CD4-positive, alpha-beta T cell treated with Interleukin-4 for 4 hours (primary cell): ENCODE measurements at regions not wholly inside any gene's neighbourhood (a gene's known extent, or its start where the extent isn't known, plus 50 kb on each side); places are given as distances from the start of the nearest gene placed in this dataset.

Source experiments
- DNase-seq: peaks from one replicate; pipeline ENCODE4 v3.0.0-alpha.2; 2020

DNA sequence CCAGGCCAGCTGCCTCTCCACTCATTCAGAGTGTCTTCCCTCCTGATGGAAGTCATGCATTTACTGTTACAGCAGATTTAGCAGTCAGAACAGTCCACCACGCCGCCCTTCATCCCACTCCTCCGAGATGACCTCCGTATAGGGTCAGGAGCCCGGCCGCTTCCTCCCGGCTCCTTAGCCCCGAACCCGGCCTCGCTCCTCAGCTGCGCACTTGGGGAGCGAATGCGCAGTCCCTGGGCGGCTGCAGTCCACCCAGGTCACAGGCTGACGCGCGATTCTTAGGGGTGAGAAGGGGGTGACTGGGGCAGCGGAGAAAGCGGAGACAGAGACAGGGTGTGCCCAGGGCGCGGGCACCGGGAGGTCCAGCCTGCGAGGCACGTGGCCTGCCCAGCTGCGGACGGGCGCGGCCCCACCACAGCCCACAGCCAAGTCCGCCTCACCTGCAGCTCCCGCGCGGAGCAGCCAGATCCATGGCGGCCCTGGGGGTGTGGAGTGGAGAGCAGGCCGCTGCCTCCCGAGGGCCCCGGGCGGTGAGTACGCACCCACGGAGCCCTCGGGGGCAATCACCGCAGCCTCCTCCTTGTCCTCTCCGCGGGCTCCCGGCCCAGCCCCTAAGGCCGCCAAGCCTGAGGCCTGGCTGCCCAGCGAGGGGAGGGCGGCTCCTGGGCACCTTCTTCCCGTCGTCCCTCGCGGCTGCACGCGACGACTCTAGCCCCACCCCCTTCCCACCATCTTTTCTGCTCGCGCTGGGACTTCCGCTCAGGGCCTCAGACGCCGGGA lies 286.6 kb downstream of the BRD1 start:
- DNase-seq = no peak

DNA sequence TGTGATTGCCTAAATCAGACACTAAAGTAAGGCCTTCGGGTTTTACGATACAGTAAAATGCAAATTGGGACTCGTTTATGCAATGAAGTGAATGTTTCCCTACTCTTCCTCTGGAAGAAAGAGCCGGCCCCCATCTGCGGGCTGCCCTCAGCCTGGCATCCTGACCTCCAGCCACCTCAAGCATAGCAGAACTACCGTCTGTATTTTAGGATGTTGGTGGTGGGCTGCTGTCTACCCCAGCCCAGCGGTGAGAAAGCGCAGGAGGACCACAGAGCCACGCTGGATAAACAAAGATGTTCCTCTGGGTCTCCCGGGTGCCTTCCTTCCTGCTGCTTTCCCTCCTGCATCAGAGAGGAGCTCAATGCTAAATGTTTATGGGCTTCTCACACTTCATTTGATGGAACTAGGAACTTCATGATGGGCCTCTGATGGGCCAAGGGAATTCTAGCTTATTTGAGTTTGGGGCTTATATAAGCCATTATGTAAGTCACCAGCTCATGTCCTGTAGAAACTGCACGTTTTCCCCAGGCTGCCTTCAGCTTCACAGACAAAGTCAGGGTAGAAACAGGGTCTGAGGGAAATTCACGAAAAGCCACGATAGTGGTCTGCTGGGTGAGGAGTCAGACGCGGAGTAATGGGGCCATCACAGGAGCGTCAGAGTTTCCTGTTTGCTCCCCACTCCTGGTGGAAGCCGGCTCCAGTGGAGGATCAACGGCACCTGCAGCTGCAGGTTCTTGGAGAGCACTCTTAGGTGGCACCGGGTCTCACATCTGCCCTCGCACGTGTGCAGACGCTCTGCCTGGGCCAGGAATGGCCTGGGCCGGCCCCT lies 287.4 kb downstream of the BRD1 start:
- no peak for DNase-seq

DNA sequence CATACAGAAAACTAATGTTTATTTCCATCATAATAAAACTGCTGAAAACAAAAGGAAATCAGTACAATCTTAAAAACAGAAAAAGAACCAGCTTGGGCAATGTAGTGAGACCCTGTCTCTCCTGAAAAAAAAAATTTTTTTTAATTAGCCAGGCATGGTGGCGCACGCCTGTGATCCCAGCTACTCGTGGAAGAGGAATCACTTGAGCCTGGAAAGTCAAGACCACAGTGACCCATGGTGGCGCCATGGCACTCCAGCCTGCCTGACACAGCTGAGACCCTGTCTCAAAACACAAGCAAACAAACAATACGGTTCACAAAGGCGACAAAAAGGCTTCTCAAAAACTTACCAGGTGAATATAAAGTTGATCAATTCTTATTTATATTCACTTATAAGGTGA lies 289.7 kb downstream of the BRD1 start:
- no peak for DNase-seq

DNA sequence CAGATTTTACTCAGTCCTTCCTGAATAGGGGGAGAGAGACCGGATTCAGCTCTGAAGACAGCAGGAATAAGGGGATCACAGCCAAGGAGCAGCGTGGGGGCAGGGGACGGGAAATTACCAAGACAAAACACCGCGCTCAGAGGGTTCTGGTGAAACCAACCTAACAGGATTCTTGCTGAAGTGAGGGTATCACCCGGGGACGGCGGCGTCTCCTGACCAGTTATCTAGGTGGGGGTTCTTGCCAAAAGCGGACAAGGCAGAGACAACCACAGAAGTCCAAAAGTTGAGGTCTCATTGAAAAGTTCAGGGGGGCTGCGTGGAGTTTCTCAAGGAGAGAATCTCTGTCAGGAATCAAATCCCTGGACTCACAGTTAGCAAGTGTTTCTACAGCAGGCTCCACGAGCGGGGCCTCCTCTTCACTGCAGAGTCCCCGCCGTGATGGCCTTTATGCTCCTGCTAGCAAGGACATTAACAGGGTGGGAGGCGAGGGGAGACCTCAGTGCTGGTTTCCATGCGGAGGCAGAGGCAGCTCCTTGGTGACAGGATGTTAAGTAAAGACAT lies 291.0 kb downstream of the BRD1 start:
- DNase-seq = no peak

DNA sequence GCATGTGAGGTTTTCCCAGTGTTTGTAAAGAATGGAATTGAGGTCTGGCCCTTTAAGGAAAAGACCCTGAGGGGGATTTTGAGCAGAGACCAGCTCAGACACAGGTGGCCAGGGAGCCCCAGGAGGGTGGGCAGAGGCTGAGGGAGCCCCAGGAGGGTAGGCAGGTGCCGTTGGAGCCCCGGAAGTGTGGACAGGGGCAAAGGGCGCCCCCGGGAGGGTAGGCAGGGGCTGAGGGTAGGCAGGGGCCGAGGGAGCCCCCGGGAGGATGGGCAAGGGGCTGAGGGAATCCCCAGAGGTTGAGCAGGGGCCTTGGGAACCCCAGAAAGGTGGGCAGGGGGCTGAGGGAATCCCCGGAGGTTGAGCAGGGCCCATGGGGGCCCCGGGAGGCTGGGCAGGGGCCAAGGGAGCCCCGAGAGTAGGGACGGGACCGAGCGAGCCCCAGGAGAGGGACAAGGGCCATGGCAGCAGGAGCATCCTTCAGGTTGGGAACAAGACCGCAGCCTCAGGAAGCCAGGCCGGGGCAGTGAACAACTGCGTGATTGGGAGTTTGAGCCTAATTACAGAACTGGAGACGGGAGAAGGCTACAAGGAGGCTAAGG lies 292.0 kb downstream of the BRD1 start:
- DNase-seq = no peak

DNA sequence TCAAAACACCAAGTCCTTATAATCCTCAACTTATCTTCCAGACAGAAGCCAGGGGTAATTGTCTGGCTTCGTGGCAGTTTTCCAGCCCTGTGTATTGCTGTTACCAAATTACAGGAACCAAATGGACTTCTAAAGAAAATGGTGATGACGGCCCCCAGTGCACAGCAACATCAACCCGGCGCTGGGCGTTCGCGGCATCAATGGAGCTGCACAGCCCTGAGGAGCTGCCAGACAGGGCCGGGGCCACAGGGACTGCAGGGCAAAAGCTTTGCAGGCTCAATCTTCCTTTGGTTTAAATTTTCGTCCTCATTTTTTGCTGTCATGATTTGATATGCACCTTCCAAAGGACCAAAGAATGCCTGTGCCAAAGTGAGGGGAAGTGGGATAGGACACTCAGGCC lies 292.5 kb downstream of the BRD1 start:
- no peak for DNase-seq

DNA sequence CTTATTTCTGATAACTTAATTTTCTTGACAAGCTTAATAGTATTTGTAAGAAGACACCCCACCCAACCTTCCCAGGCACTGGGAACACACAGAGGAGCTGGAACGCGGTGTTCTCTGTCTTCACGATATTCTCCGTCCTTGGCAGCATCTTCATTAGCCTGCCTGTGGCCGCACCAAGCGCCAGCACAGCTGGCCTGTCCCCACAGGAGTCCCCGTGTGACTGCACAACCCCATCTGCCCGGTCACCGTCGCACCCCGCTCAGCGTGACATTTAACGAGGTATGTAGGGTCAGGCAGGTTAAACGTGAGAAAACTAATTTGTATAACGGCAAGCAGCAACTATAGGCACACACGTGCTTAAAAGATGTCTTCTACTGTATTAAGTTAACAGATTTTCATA lies 293.3 kb downstream of the BRD1 start:
- DNase-seq = no peak

DNA sequence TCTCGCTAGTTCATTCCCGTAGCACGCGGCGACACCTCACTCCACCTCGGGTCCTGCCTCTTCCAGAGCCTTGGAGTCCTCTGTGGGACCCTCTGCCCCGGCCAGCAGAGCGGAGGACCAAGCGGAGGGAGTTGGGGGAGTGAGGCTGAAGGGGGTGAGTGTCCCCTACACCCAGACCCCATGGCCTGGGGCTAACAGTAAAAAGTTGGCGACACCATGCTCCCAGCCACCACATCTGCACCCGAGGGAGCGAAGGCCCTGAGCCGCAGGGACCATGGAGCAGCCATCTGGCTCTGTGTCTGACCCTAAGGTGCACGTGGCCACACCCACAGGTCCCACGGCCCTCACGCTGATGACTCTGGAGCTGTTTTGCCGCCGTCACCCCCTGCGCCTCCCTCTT lies 293.8 kb downstream of the BRD1 start:
- no peak for DNase-seq

DNA sequence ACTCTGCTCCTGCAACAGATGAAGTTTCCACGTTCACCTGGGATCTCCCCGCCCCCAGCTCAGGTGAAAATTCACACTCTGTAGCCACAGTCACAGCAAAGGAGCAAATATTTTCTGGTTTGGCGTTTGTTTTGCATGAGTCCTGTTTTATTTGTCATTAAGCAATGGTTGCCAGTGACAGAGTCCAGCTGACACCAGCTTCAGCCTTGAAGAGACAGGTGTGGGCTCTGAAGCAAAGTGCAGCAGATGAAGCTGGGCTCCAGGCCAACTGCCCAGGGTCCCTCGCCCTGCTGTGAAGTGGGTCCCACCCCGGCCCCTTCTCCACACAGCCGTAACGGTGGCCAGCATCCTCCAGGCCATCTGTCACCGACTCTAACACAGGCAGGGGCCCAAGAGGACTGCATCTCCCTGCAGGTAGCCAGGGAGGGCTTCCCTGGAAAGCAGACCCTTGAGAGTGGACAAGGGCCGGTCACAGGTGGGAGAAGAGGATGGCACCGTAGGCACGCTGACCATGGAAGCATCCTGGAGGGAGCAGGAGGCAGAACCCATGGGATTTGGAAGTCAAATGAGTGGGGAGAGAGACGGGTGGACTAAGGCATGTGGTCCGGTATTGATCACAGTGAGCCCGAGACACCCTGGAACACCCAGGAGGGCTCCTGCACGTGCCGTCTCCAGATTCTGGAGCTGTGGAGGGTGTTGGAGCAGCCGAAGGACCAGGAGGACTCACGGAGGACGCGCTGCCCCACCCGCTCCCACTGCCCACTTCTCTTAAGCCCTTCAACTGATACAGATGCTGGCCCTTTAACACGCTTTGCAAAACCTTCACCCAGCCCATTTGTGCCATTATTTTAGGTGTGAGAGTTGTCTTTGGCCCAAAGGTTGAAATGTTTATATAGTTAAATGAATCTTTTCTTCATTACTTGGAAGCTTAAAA lies 294.5 kb downstream of the BRD1 start:
- no peak for DNase-seq

DNA sequence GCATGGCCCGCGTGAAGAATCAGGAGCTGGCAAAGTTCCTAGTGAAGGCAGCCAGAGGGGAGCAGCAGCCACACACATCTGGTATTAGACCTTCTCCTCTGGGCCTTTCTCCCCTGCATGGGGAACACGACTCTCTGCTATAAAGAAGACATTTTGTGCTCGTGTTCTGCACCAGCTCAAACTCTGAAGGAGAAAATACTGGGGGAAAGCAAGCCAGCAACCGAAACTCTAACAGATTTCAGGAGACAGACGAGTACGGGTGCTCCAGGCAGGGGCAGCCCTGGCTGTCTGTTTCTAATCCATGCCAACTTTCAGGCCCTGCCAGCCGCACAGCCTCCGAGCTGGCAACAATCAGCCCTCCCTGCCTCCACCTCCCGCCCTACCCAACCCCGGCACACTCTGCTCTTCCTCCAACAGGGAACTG lies 296.3 kb downstream of the BRD1 start:
- no peak for DNase-seq

DNA sequence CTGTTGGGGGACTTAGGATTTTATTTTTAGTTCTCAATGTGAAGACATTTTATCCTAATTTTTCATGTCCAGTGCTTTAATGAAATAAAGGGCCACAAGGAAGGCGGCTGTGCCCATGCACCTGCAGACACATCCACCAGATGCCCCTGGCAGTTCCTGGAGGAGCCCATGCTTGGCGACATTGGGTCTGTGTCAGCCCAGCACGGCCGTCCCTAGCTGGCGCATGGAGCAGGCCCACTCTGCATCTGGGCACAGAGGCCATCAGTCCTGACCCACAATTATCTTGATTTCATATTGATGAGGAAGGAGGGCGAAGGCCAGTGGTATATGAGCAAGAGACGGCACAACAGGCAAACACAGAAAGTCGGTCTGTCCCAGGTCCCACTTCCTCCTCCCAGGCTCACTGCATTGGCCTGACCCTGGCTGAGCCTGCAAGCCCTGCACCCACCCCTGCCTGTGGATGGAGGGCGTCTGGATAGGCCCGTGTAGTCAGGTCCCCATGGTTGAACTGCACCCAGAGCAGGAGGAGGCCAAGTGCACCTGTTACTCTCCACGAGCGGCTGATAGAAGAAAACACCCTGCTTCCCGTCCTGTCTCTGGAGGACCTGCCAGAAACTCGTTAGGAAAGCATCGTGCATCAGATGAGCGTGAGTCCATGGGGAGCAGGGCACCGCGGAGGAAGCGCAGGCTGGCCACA lies 296.9 kb downstream of the BRD1 start:
- no peak for DNase-seq

DNA sequence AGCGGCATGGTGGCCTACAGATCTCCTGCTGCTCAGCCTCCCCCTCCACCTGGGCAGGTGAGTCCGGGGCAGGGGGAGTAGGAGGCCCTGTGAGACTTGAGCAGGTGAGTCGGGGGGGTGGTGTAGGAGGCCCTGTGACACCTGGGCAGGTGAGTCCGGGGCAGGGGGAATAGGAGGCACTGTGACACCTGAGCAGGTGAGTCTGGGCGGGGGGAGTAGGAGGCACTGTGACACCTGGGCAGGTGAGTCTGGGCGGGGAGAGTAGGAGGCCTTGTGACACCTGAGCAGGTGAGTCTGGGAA lies 299.3 kb downstream of the BRD1 start:
- no peak for DNase-seq

DNA sequence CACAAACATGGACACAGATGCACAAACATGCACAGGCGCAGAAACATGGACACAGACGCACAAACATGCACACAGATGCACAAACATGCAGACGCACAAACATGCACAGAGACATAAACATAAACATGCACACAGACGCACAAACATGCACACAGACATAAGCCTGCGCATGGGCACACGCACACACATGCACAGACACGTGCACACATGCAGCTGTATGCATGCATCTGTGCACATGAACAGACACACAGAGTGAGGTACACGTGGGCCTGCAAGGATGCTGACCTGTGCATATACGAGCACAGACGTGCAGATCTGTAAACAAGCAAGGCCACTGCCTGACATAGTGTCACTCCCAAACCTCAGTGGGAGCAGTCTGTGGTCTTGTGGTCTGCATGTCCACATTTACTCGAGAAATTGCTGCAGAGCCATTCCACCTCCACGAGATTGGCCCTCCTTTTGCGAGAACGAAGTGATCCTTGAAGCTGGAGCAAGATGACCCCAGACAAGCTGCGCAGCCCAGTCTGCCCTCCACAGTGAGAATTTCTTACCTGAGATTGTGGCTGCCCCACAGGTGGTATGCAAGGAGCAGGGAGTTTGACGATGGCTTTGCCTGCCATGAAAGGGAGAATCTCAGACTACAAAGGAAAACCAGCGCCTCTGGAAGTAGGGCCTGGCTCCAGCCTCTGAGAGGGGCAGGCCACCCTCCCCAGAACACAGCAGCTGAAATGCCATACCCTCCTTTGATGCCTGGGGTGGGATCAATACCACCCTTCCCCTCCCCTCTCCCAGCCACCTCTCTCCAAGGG lies 299.9 kb downstream of the BRD1 start:
- no peak for DNase-seq

DNA sequence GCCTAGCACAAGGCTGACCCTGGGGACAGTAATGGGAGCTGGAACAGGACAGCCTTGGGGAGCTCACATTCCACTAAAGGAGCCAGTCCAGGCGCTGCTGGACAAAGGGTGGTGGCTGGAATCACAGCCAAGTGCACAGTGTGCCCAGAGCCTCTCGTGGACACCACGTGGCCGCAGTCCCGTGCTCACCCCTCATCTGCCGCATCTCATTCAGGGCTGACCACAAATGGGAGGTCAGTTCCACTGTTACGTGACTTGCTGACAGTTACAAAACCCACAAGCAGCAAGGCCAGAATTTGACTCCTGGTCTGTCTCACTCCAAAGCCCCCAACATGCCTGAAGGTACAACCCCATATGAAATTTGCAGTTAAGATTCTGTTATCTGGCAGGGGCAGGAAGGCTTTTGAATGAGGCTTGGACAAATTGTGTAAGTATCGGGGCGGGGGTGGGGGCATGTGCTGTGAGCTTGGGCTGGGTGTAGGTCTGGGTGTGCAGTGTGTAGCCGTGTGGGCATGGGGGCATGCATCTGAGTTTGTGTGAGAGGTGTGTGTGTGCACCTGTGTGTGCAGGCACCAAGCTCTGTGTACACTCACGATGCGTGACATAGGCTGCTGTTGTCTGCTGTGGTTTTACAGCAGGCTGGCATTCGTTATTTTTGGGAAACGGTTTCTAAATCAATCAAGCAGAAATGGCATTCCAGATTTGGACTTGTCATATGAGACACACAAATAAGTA lies 301.7 kb downstream of the BRD1 start:
- DNase-seq = no peak

DNA sequence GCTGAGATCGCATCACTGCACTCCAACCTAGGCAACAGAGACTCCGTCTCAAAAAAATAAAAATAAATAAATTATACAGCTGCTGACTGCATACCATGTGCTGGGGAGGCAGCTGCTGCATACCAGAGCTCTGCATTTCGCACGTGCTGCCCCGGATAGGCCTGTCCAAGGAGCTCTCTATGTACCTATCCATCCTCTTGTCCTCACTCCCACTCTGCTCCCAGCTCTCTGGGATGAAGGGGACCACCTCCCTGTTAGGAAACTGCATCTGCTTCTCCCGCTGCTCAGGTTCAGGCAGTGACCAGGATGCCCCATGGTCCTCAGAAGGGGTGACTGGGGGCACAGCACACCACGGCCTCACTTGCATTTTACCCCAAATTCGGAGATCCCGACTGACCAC lies 302.3 kb downstream of the BRD1 start:
- DNase-seq = no peak

DNA sequence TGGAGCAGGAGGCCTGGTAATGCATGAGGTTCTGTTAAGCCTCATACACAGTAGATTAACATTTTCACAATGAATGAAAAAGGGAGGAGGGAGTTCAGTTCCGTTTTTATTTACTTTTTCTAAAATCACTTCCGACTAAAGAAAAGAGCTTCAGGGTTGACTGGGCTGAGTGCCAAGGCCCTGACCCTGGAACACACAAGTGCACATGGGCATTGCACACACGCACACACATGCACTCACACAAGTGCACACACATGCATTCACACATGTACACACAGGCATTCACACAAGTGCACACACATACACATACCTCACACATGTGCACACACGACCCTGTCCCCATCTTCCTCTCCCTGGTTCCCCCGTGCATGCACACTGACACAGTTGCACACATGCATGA lies 303.3 kb downstream of the BRD1 start:
- DNase-seq = no peak

DNA sequence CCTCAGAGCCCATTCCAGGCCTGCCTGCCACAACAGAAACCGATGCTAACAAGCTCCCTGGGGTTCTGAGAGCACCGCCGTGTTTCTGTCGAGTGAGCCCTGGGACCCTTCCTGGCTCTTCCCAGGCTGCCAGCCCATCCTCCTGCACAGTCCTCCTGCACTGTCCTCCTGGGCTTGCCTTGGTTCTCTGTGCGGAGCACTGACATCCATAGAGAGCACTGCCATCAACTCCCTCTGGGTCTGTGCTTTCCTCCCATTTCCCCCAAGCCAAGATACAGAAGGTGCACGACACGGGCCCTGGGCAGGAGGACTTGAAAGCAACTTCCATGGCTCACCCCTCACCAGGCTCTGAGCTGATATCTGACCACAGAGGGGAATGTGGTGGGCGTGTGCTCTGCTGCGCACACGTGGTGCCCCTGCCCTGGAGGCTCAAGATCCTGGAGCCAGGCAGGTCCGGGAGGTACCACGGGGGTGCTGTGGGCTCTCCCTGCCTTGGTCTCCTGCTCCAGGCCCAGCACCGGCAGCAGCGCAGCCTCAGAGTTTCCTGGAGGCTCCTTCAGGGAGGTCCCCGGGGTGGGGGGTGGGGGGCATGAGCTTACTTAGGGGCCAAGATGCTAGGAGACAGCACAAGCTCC lies 304.2 kb downstream of the BRD1 start:
- no peak for DNase-seq

DNA sequence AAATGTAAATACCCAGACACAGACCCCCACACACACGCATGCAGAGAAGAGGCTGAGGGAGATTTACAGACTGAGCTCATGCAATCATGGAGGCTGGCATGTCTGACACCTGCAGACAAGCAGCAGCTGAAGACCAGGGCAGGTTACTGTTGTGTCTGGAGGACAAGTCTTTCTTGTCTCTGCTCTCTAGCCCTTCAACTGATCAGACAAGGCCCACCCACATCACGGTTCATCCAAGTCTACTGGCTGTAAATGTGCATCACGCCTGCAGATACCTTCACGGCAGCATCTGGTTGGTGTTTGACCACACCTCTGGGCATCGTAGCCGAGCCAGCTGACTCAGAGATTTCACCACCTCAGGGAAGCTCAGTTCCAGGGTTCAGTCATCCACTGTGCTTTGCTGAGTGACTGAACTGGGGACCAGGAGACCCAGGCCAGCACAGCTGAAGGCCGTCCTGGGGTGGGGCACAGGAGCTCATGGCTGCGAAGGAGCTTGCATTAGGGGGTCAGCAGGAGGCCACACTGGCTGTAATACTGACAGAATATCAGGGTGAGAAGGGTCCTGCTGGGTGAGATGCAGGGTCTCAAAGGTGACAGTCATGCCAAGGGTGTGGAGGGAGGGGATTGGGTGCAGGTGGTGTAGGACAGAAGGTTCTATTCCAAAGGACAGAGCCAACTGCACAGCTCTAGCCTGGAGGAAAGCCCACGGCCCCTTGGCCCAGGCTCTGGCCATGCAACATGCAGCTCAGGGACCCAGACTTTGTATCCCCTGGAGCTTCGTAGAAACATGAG lies 304.9 kb downstream of the BRD1 start:
- no peak for DNase-seq

DNA sequence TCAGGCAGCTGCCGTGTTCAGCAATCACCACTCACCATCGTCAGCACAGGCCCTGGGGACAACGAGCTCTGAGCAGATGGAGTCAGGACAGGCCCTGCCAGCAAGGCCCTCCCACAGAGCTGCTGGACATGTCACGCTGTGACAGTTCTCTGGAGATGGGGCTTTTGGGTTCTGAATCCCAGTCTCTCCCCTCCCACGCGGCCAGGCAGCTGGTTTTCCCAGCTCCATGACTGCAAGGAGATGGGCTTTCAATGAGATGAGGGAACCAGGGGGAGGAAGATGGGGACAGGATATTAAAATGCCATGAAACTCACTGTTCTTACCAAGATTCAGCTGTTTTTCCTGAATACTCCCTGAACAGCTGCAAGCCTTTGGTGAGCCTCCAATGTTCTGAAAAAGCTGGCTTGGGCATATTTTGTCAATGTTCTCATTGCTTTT lies 305.9 kb downstream of the BRD1 start:
- no peak for DNase-seq
